ENCODE measurements at regions not wholly inside any gene's neighbourhood (a gene's known extent, or its start where the extent isn't known, plus 50 kb on each side); places are given as distances from the start of the nearest gene placed in this dataset.

- H3K79me2 ChIP-seq (ENCODE audit: low read depth) = no peaks in the 10 kb centered on the region
- no peak for TF ChIP-seq EZH2 (IDR thresholded peaks at IDR 0.05; ENCODE audit: low read depth)
- TF ChIP-seq, protein P1, sequence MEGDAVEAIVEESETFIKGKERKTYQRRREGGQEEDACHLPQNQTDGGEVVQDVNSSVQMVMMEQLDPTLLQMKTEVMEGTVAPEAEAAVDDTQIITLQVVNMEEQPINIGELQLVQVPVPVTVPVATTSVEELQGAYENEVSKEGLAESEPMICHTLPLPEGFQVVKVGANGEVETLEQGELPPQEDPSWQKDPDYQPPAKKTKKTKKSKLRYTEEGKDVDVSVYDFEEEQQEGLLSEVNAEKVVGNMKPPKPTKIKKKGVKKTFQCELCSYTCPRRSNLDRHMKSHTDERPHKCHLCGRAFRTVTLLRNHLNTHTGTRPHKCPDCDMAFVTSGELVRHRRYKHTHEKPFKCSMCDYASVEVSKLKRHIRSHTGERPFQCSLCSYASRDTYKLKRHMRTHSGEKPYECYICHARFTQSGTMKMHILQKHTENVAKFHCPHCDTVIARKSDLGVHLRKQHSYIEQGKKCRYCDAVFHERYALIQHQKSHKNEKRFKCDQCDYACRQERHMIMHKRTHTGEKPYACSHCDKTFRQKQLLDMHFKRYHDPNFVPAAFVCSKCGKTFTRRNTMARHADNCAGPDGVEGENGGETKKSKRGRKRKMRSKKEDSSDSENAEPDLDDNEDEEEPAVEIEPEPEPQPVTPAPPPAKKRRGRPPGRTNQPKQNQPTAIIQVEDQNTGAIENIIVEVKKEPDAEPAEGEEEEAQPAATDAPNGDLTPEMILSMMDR (conservative IDR thresholded peaks at IDR 0.05) = no peak
- H3K4me1 ChIP-seq (replicated peaks; ENCODE audit: insufficient read depth) = no peaks in the 10 kb centered on the region
- H3K27me3 ChIP-seq (ENCODE audit: insufficient read depth, low read depth) = no peaks in the 10 kb centered on the region
- no peaks in the 10 kb centered on the region for H4K20me1 ChIP-seq (ENCODE audit: insufficient read depth)
- no peak for DNase-seq
- no peak overlapping the region for H3K4me2 ChIP-seq
- intact Hi-C loops (cut with micrococcal nuclease; ENCODE audit: unreplicated experiment) = no loop called here
- no peaks in the 10 kb centered on the region for H3K9me2 ChIP-seq (ENCODE audit: insufficient read depth)
- no TSS peak for BruUV-seq (replicated peaks)
- no peak overlapping the region for H3K27ac ChIP-seq
- H3K9me3 ChIP-seq (ENCODE audit: insufficient read depth, low read depth) = no peaks in the 10 kb centered on the region
- POLR2A ChIA-PET (ENCODE audit: unreplicated experiment) = no interaction called here
- no peaks in the 10 kb centered on the region for H3F3A ChIP-seq (ENCODE audit: insufficient read depth, low read depth)
- H2AFZ ChIP-seq = no peak overlapping the region
- CTCF ChIA-PET = no interaction called here
- H3K36me3 ChIP-seq (ENCODE audit: low read depth) = no peaks in the 10 kb centered on the region
- no peak overlapping the region for H3K4me3 ChIP-seq
Measured at GRCh38 chr9:31067418-31067817, 1317.0 kb upstream of the ACO1 start.

DNA sequence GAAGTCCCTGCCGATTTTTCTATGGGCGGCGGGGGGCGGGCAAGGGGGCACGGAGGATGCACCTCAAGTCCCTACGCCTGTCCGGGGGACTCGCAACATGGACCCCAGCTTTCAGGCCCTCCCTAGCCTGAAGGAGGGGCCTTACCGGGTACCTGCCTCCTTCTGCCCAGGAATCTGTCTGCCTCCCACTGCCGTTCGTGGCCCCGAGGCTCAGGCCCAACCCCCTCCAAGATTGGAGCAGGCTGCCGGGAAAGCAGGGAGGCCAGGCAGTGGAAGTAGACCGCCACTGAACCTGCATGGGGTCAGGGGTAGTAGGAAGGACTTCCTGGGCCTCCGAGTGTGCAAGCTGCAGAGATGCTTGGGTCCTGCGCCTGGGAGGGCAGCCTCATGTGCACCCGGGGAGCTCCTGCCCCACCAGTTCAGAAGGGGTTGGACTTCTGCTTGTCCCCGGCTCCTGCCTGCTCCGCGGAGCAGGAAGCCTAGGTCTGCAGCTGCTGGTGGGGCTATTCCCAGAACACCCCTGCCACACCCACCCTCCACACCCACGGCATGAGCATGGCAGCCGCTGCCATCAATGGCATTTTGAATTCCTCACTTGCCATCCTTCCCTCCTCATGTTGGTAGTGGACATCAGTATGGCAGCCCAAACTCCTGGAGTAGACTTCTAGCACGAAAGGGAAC lies 1312.7 kb upstream of the ACO1 start:
- H3K9me3 ChIP-seq (ENCODE audit: insufficient read depth, low read depth) = no peaks in the 10 kb centered on the region
- intact Hi-C loops (cut with micrococcal nuclease; ENCODE audit: unreplicated experiment) = no loop called here
- no peaks in the 10 kb centered on the region for H3K36me3 ChIP-seq (ENCODE audit: low read depth)
- no peaks in the 10 kb centered on the region for H3K9me2 ChIP-seq (ENCODE audit: insufficient read depth)
- H3K79me2 ChIP-seq (ENCODE audit: low read depth) = no peaks in the 10 kb centered on the region
- no peak overlapping the region for H2AFZ ChIP-seq
- no peak overlapping the region for H3K4me3 ChIP-seq
- TF ChIP-seq, protein P1 (conservative IDR thresholded peaks at IDR 0.05) = no peak
- no peak for TF ChIP-seq EZH2 (IDR thresholded peaks at IDR 0.05; ENCODE audit: low read depth)
- H3K4me1 ChIP-seq (replicated peaks; ENCODE audit: insufficient read depth) = no peaks in the 10 kb centered on the region
- H3K4me2 ChIP-seq = no peak overlapping the region
- BruUV-seq (replicated peaks) = no TSS peak
- no peak for DNase-seq
- no peak overlapping the region for H3K27ac ChIP-seq
- no peaks in the 10 kb centered on the region for H3F3A ChIP-seq (ENCODE audit: insufficient read depth, low read depth)
- no peaks in the 10 kb centered on the region for H3K27me3 ChIP-seq (ENCODE audit: insufficient read depth, low read depth)
- ChIA-PET POLR2A (ENCODE audit: unreplicated experiment) (no interaction called here), CTCF (no interaction called here)
- no peaks in the 10 kb centered on the region for H4K20me1 ChIP-seq (ENCODE audit: insufficient read depth)

- H3K4me2 ChIP-seq = no peak overlapping the region
- DNase-seq = no peak
- POLR2A ChIA-PET (ENCODE audit: unreplicated experiment) = no interaction called here
- CTCF ChIA-PET = no interaction called here
- H2AFZ ChIP-seq = no peak overlapping the region
- H3K9me2 ChIP-seq (ENCODE audit: insufficient read depth) = no peaks in the 10 kb centered on the region
- H4K20me1 ChIP-seq (ENCODE audit: insufficient read depth) = no peaks in the 10 kb centered on the region
- BruUV-seq (replicated peaks) = no TSS peak
- H3K4me1 ChIP-seq (replicated peaks; ENCODE audit: insufficient read depth) = no peaks in the 10 kb centered on the region
- intact Hi-C loops (cut with micrococcal nuclease; ENCODE audit: unreplicated experiment) = no loop called here
- no peaks in the 10 kb centered on the region for H3K9me3 ChIP-seq (ENCODE audit: insufficient read depth, low read depth)
- H3K27me3 ChIP-seq (ENCODE audit: insufficient read depth, low read depth) = no peaks in the 10 kb centered on the region
- no peaks in the 10 kb centered on the region for H3K79me2 ChIP-seq (ENCODE audit: low read depth)
- H3F3A ChIP-seq (ENCODE audit: insufficient read depth, low read depth) = no peaks in the 10 kb centered on the region
- H3K27ac ChIP-seq = no peak overlapping the region
- H3K4me3 ChIP-seq = no peak overlapping the region
- no peaks in the 10 kb centered on the region for H3K36me3 ChIP-seq (ENCODE audit: low read depth)
- TF ChIP-seq, protein P1 (conservative IDR thresholded peaks at IDR 0.05) = no peak
- no peak for TF ChIP-seq EZH2 (IDR thresholded peaks at IDR 0.05; ENCODE audit: low read depth)
Measured at GRCh38 chr9:31078175-31078574, 1306.3 kb upstream of the ACO1 start.

Data from PC-9 (cell line).